ENCODE measurements at regions not wholly inside any gene's neighbourhood (a gene's known extent, or its start where the extent isn't known, plus 50 kb on each side); places are given as distances from the start of the nearest gene placed in this dataset.

- no peaks in the 10 kb centered on the region for H3K36me3 ChIP-seq (replicated peaks)
- DNase-seq: no peak
- in situ Hi-C loops (cut with HindIII; ENCODE audit: low pct_ligation_motif_present, low sequenced_read_pairs): no loop called here
Measured at GRCh38 chr14:65966188-65966587, 520.0 kb upstream of the CCDC196 start.

GRCh38 chr14:65972346-65972870 lies 513.8 kb upstream of the CCDC196 start:
- Histone ChIP-seq H3K4me3 (ENCODE audit: low read depth, low read length) (no peak overlapping the region), H3K27ac (no peak overlapping the region), H3K36me3 (replicated peaks) (no peaks in the 10 kb centered on the region), H3K27me3 (replicated peaks) (no peaks in the 10 kb centered on the region)
- DNase-seq: peak; percentile 4
- in situ Hi-C loops (cut with HindIII; ENCODE audit: low pct_ligation_motif_present, low sequenced_read_pairs): no loop called here
- no peak for TF ChIP-seq CTCF (IDR thresholded peaks at IDR 0.05; ENCODE audit: low read depth, low read length, missing control alignments)

More at GRCh38 chr14:65966188-65966587, 520.0 kb upstream of the CCDC196 start:
- TF ChIP-seq CTCF (IDR thresholded peaks at IDR 0.05; ENCODE audit: low read depth, low read length, missing control alignments): no peak
- Histone ChIP-seq H3K4me3 (ENCODE audit: low read depth, low read length) (no peak overlapping the region), H3K27me3 (replicated peaks) (no peaks in the 10 kb centered on the region), H3K27ac (no peak overlapping the region)

- H3K27ac ChIP-seq: no peak overlapping the region
- in situ Hi-C loops (cut with HindIII; ENCODE audit: low pct_ligation_motif_present, low sequenced_read_pairs): no loop called here
- TF ChIP-seq CTCF (IDR thresholded peaks at IDR 0.05; ENCODE audit: low read depth, low read length, missing control alignments): no peak
- H3K27me3 ChIP-seq (replicated peaks): no peaks in the 10 kb centered on the region
- H3K4me3 ChIP-seq (ENCODE audit: low read depth, low read length): no peak overlapping the region
- no peaks in the 10 kb centered on the region for H3K36me3 ChIP-seq (replicated peaks)
- DNase-seq: no peak
Measured at GRCh38 chr14:65972891-65973290, 513.3 kb upstream of the CCDC196 start.

GRCh38 chr14:65975865-65976264 lies 510.3 kb upstream of the CCDC196 start:
- Histone ChIP-seq H3K27me3 (replicated peaks) (no peaks in the 10 kb centered on the region), H3K27ac (no peak overlapping the region), H3K36me3 (replicated peaks) (no peaks in the 10 kb centered on the region), H3K4me3 (ENCODE audit: low read depth, low read length) (no peak overlapping the region)
- no peak for DNase-seq
- in situ Hi-C loops (cut with HindIII; ENCODE audit: low pct_ligation_motif_present, low sequenced_read_pairs): no loop called here
- TF ChIP-seq CTCF (IDR thresholded peaks at IDR 0.05; ENCODE audit: low read depth, low read length, missing control alignments): no peak

- no peak for DNase-seq
- Histone ChIP-seq H3K4me3 (ENCODE audit: low read depth, low read length) (no peak overlapping the region), H3K36me3 (replicated peaks) (no peaks in the 10 kb centered on the region), H3K27me3 (replicated peaks) (no peaks in the 10 kb centered on the region), H3K27ac (no peak overlapping the region)
- no peak for TF ChIP-seq CTCF (IDR thresholded peaks at IDR 0.05; ENCODE audit: low read depth, low read length, missing control alignments)
- in situ Hi-C loops (cut with HindIII; ENCODE audit: low pct_ligation_motif_present, low sequenced_read_pairs): no loop called here
Measured at GRCh38 chr14:65976761-65977404, 509.3 kb upstream of the CCDC196 start.

Data from brain microvascular endothelial cell (primary cell).